Subcutaneous abdominal adipose tissue (tissue), 5 donors: ENCODE measurements at regions not wholly inside any gene's neighbourhood (a gene's known extent, or its start where the extent isn't known, plus 50 kb on each side); places are given as distances from the start of the nearest gene placed in this dataset.
"Not testable (repeated sequence)": the region's sequence is repeated elsewhere in the genome, so short reads cannot be mapped to it uniquely, and the experiment has no call there.

ENCODE experiments used
- H3K27ac ChIP-seq: one replicate; pipeline ENCODE4 v1.7.0; 2013; ENCODE audit warnings: low read depth, mild to moderate bottlenecking, inconsistent platforms, low read length, moderate library complexity
- H3K27me3 ChIP-seq, 5 donors: one replicate each; pipeline ENCODE4 v1.7.0; 2013; ENCODE audit warnings: low read length in 5 of 5, inconsistent platforms in 1 of 5; ENCODE audit not compliant: control insufficient read depth in 5 of 5, insufficient read depth in 4 of 5
- H3K36me3 ChIP-seq, 5 donors: one replicate each; pipeline ENCODE4 v1.7.0; 2013; ENCODE audit warnings: low read length in 5 of 5; ENCODE audit not compliant: control insufficient read depth in 5 of 5, insufficient read depth in 5 of 5
- H3K4me1 ChIP-seq, 5 donors: one replicate each; pipeline ENCODE4 v1.7.0; 2013; ENCODE audit warnings: low read length in 5 of 5, mild to moderate bottlenecking in 3 of 5, moderate library complexity in 1 of 5; ENCODE audit not compliant: control insufficient read depth in 5 of 5, insufficient read depth in 5 of 5
- H3K4me3 ChIP-seq, 5 donors: one replicate each; pipeline ENCODE4 v1.7.0; 2013; ENCODE audit warnings: low read length in 5 of 5, low read depth in 1 of 5
- H3K9ac ChIP-seq, 5 donors: one replicate each; pipeline ENCODE4 v1.7.0; 2013; ENCODE audit warnings: low read length in 5 of 5, mild to moderate bottlenecking in 4 of 5, moderate library complexity in 3 of 5
- H3K9me3 ChIP-seq, 5 donors: one replicate each; pipeline ENCODE4 v1.7.0; 2013; ENCODE audit warnings: low read length in 5 of 5; ENCODE audit not compliant: control insufficient read depth in 5 of 5
- donor health status: healthy.
- donor health status: healthy.
- donor health status: healthy.
- donor health status: healthy.
- donor health status: healthy.

- Histone ChIP-seq H3K4me3 (no peak overlapping the region), H3K4me1 (no peaks in the 10 kb centered on the region), H3K9ac (no peak overlapping the region)
These were observed 144.6 kb upstream of the GPR101 start for GRCh38 chrX:137178392-137178791.

GRCh38 chrX:137172317-137172948 is 138.6 kb upstream of the GPR101 start:
- Histone ChIP-seq H3K27me3 (peaks cover 0 to 13% (median 3%) of the 10 kb centered on the region in 5 donors), H3K4me3 (no peak overlapping the region), H3K9me3 (no peaks in the 10 kb centered on the region), H3K27ac (no peak overlapping the region), H3K9ac (no peak overlapping the region), H3K4me1 (no peaks in the 10 kb centered on the region), H3K36me3 (no peaks in the 10 kb centered on the region)

More at GRCh38 chrX:137178392-137178791, 144.6 kb upstream of the GPR101 start:
- Histone ChIP-seq H3K9me3 (no peaks in the 10 kb centered on the region), H3K27me3 (peaks cover 0 to 13% (median 0%) of the 10 kb centered on the region in 5 donors), H3K27ac (no peak overlapping the region), H3K36me3 (no peaks in the 10 kb centered on the region)

GRCh38 chrX:137171626-137172025 is 137.8 kb upstream of the GPR101 start:
- Histone ChIP-seq H3K9ac (no peak overlapping the region), H3K27me3 (peaks cover 0 to 13% (median 6%) of the 10 kb centered on the region in 5 donors), H3K27ac (no peak overlapping the region), H3K4me1 (no peaks in the 10 kb centered on the region), H3K9me3 (no peaks in the 10 kb centered on the region), H3K4me3 (no peak overlapping the region), H3K36me3 (no peaks in the 10 kb centered on the region)

- H3K36me3 ChIP-seq, result no peaks in the 10 kb centered on the region
- H3K4me3 ChIP-seq, result no peak overlapping the region
- H3K4me1 ChIP-seq, result no peaks in the 10 kb centered on the region
- H3K27ac ChIP-seq, result no peak overlapping the region
- no peaks in the 10 kb centered on the region for H3K9me3 ChIP-seq
- H3K27me3 ChIP-seq, result peaks cover 0 to 13% (median 8%) of the 10 kb centered on the region in 5 donors
- H3K9ac ChIP-seq, result no peak overlapping the region
These were observed 132.8 kb upstream of the GPR101 start for GRCh38 chrX:137166591-137166990.

GRCh38 chrX:137164329-137164728 is 130.5 kb upstream of the GPR101 start:
- H3K36me3 ChIP-seq, result no peaks in the 10 kb centered on the region
- H3K27me3 ChIP-seq, result peaks cover 0 to 11% (median 5%) of the 10 kb centered on the region in 5 donors
- no peak overlapping the region for H3K9ac ChIP-seq
- no peak overlapping the region for H3K4me3 ChIP-seq
- H3K27ac ChIP-seq, result no peak overlapping the region
- no peaks in the 10 kb centered on the region for H3K9me3 ChIP-seq
- H3K4me1 ChIP-seq, result no peaks in the 10 kb centered on the region

GRCh38 chrX:137151403-137151802 is 117.6 kb upstream of the GPR101 start:
- H3K27me3 ChIP-seq, result peaks cover 4 to 18% (median 7%) of the 10 kb centered on the region in 5 donors
- H3K9me3 ChIP-seq, result peaks cover 0 to 9% (median 0%) of the 10 kb centered on the region in 5 donors
- no peaks in the 10 kb centered on the region for H3K36me3 ChIP-seq

GRCh38 chrX:137143864-137144263 is 110.1 kb upstream of the GPR101 start:
- H3K4me1 ChIP-seq, result no peaks in the 10 kb centered on the region
- no peak overlapping the region for H3K9ac ChIP-seq
- H3K27me3 ChIP-seq, result peaks cover 0 to 7% (median 3%) of the 10 kb centered on the region in 5 donors
- H3K27ac ChIP-seq, result no peak overlapping the region
- no peak overlapping the region for H3K4me3 ChIP-seq
- no peaks in the 10 kb centered on the region for H3K36me3 ChIP-seq
- H3K9me3 ChIP-seq, result peaks cover 0 to 5% (median 4%) of the 10 kb centered on the region in 5 donors

More at GRCh38 chrX:137151403-137151802, 117.6 kb upstream of the GPR101 start:
- Histone ChIP-seq H3K9ac (no peak overlapping the region), H3K4me1 (no peaks in the 10 kb centered on the region), H3K4me3 (no peak overlapping the region), H3K27ac (no peak overlapping the region)

GRCh38 chrX:137122651-137123050 is 88.9 kb upstream of the GPR101 start:
- not testable (repeated sequence) for H3K4me3 ChIP-seq, H3K9ac ChIP-seq, H3K4me1 ChIP-seq, H3K27me3 ChIP-seq, H3K9me3 ChIP-seq, H3K27ac ChIP-seq, H3K36me3 ChIP-seq

GRCh38 chrX:137119049-137119448 is 85.3 kb upstream of the GPR101 start:
- Histone ChIP-seq H3K27ac (no peak overlapping the region), H3K4me3 (no peak overlapping the region), H3K4me1 (no peaks in the 10 kb centered on the region), H3K9ac (no peak overlapping the region), H3K27me3 (peaks cover 0 to 6% (median 0%) of the 10 kb centered on the region in 5 donors), H3K9me3 (peaks cover 0 to 7% (median 0%) of the 10 kb centered on the region in 5 donors), H3K36me3 (no peaks in the 10 kb centered on the region)

- H3K27me3 ChIP-seq, result peaks cover 0 to 6% (median 0%) of the 10 kb centered on the region in 5 donors
- peaks cover 0 to 7% (median 0%) of the 10 kb centered on the region in 5 donors for H3K9me3 ChIP-seq
- H3K36me3 ChIP-seq, result no peaks in the 10 kb centered on the region
- H3K4me1 ChIP-seq, result no peaks in the 10 kb centered on the region
- no peak overlapping the region for H3K27ac ChIP-seq
- no peak overlapping the region for H3K9ac ChIP-seq
- no peak overlapping the region for H3K4me3 ChIP-seq
These were observed 84.7 kb upstream of the GPR101 start for GRCh38 chrX:137118536-137118935.
